ENCODE measurements at regions not wholly inside any gene's neighbourhood (a gene's known extent, or its start where the extent isn't known, plus 50 kb on each side); places are given as distances from the start of the nearest gene placed in this dataset.

- Histone ChIP-seq H3K27me3 (ENCODE audit: insufficient read depth, low read length) (no peaks in the 10 kb centered on the region), H3K4me1 (ENCODE audit: insufficient read depth, low read length) (peaks cover 58% of the 10 kb centered on the region), H3K9me3 (ENCODE audit: low read depth, low read length) (no peaks in the 10 kb centered on the region), H3K4me3 (ENCODE audit: low read length) (no peak overlapping the region)
Observed at GRCh38 chr3:72379500-72380187, 468.6 kb downstream of the SHQ1 start.

- Histone ChIP-seq H3K4me1 (ENCODE audit: insufficient read depth, low read length) (peaks cover 49% of the 10 kb centered on the region), H3K9me3 (ENCODE audit: low read depth, low read length) (no peaks in the 10 kb centered on the region), H3K27me3 (ENCODE audit: insufficient read depth, low read length) (no peaks in the 10 kb centered on the region), H3K4me3 (ENCODE audit: low read length) (no peak overlapping the region)
Observed at GRCh38 chr3:72378287-72378686, 470.0 kb downstream of the SHQ1 start.

GRCh38 chr3:72376956-72377710 is 471.1 kb downstream of the SHQ1 start:
- Histone ChIP-seq H3K9me3 (ENCODE audit: low read depth, low read length) (no peaks in the 10 kb centered on the region), H3K4me1 (ENCODE audit: insufficient read depth, low read length) (peaks cover 39% of the 10 kb centered on the region), H3K4me3 (ENCODE audit: low read length) (no peak overlapping the region), H3K27me3 (ENCODE audit: insufficient read depth, low read length) (no peaks in the 10 kb centered on the region)

GRCh38 chr3:72375237-72376076 is 472.8 kb downstream of the SHQ1 start:
- H3K4me3 ChIP-seq (ENCODE audit: low read length), result no peak overlapping the region
- H3K27me3 ChIP-seq (ENCODE audit: insufficient read depth, low read length), result no peaks in the 10 kb centered on the region
- H3K4me1 ChIP-seq (ENCODE audit: insufficient read depth, low read length), result peaks cover 24% of the 10 kb centered on the region
- H3K9me3 ChIP-seq (ENCODE audit: low read depth, low read length), result no peaks in the 10 kb centered on the region

GRCh38 chr3:72373139-72373538 is 475.1 kb downstream of the SHQ1 start:
- H3K9me3 ChIP-seq (ENCODE audit: low read depth, low read length), result no peaks in the 10 kb centered on the region
- no peak overlapping the region for H3K4me3 ChIP-seq (ENCODE audit: low read length)
- H3K4me1 ChIP-seq (ENCODE audit: insufficient read depth, low read length), result peaks cover 10% of the 10 kb centered on the region
- H3K27me3 ChIP-seq (ENCODE audit: insufficient read depth, low read length), result no peaks in the 10 kb centered on the region

GRCh38 chr3:72372161-72372560 is 476.1 kb downstream of the SHQ1 start:
- Histone ChIP-seq H3K4me3 (ENCODE audit: low read length) (no peak overlapping the region), H3K4me1 (ENCODE audit: insufficient read depth, low read length) (peaks cover 10% of the 10 kb centered on the region), H3K27me3 (ENCODE audit: insufficient read depth, low read length) (no peaks in the 10 kb centered on the region), H3K9me3 (ENCODE audit: low read depth, low read length) (no peaks in the 10 kb centered on the region)

GRCh38 chr3:72371431-72371830 is 476.8 kb downstream of the SHQ1 start:
- Histone ChIP-seq H3K9me3 (ENCODE audit: low read depth, low read length) (no peaks in the 10 kb centered on the region), H3K4me1 (ENCODE audit: insufficient read depth, low read length) (peaks cover 6% of the 10 kb centered on the region), H3K27me3 (ENCODE audit: insufficient read depth, low read length) (no peaks in the 10 kb centered on the region), H3K4me3 (ENCODE audit: low read length) (no peak overlapping the region)

GRCh38 chr3:72370947-72371346 is 477.3 kb downstream of the SHQ1 start:
- no peaks in the 10 kb centered on the region for H3K9me3 ChIP-seq (ENCODE audit: low read depth, low read length)
- H3K27me3 ChIP-seq (ENCODE audit: insufficient read depth, low read length), result no peaks in the 10 kb centered on the region
- peaks cover 6% of the 10 kb centered on the region for H3K4me1 ChIP-seq (ENCODE audit: insufficient read depth, low read length)
- H3K4me3 ChIP-seq (ENCODE audit: low read length), result no peak overlapping the region

- no peaks in the 10 kb centered on the region for H3K9me3 ChIP-seq (ENCODE audit: low read depth, low read length)
- H3K4me3 ChIP-seq (ENCODE audit: low read length), result no peak overlapping the region
- no peaks in the 10 kb centered on the region for H3K27me3 ChIP-seq (ENCODE audit: insufficient read depth, low read length)
- no peaks in the 10 kb centered on the region for H3K4me1 ChIP-seq (ENCODE audit: insufficient read depth, low read length)
Observed at GRCh38 chr3:72369681-72370080, 478.6 kb downstream of the SHQ1 start.

- H3K9me3 ChIP-seq (ENCODE audit: low read depth, low read length), result no peaks in the 10 kb centered on the region
- H3K4me3 ChIP-seq (ENCODE audit: low read length), result no peak overlapping the region
- H3K27me3 ChIP-seq (ENCODE audit: insufficient read depth, low read length), result no peaks in the 10 kb centered on the region
- H3K4me1 ChIP-seq (ENCODE audit: insufficient read depth, low read length), result no peaks in the 10 kb centered on the region
Observed at GRCh38 chr3:72368331-72368975, 479.8 kb downstream of the SHQ1 start.

- H3K4me3 ChIP-seq (ENCODE audit: low read length), result no peak overlapping the region
- H3K4me1 ChIP-seq (ENCODE audit: insufficient read depth, low read length), result no peaks in the 10 kb centered on the region
- H3K27me3 ChIP-seq (ENCODE audit: insufficient read depth, low read length), result no peaks in the 10 kb centered on the region
- no peaks in the 10 kb centered on the region for H3K9me3 ChIP-seq (ENCODE audit: low read depth, low read length)
Observed at GRCh38 chr3:72361990-72362389, 486.3 kb downstream of the SHQ1 start.

- H3K27me3 ChIP-seq (ENCODE audit: insufficient read depth, low read length), result no peaks in the 10 kb centered on the region
- no peaks in the 10 kb centered on the region for H3K9me3 ChIP-seq (ENCODE audit: low read depth, low read length)
- H3K4me3 ChIP-seq (ENCODE audit: low read length), result no peak overlapping the region
- H3K4me1 ChIP-seq (ENCODE audit: insufficient read depth, low read length), result no peaks in the 10 kb centered on the region
Observed at GRCh38 chr3:72359743-72360142, 488.5 kb downstream of the SHQ1 start.

GRCh38 chr3:72355168-72355567 is 493.1 kb downstream of the SHQ1 start:
- H3K27me3 ChIP-seq (ENCODE audit: insufficient read depth, low read length), result no peaks in the 10 kb centered on the region
- no peaks in the 10 kb centered on the region for H3K9me3 ChIP-seq (ENCODE audit: low read depth, low read length)
- no peak overlapping the region for H3K4me3 ChIP-seq (ENCODE audit: low read length)
- no peaks in the 10 kb centered on the region for H3K4me1 ChIP-seq (ENCODE audit: insufficient read depth, low read length)

GRCh38 chr3:72354486-72354885 is 493.8 kb downstream of the SHQ1 start:
- Histone ChIP-seq H3K9me3 (ENCODE audit: low read depth, low read length) (no peaks in the 10 kb centered on the region), H3K27me3 (ENCODE audit: insufficient read depth, low read length) (no peaks in the 10 kb centered on the region), H3K4me1 (ENCODE audit: insufficient read depth, low read length) (no peaks in the 10 kb centered on the region), H3K4me3 (ENCODE audit: low read length) (no peak overlapping the region)

Measured in mononuclear cell (primary cell).